SKM-1 (cell line): ENCODE measurements at regions not wholly inside any gene's neighbourhood (a gene's known extent, or its start where the extent isn't known, plus 50 kb on each side); places are given as distances from the start of the nearest gene placed in this dataset.

Experiments used
- DNase-seq: peaks from one replicate; lab custom pipeline; 2025; ENCODE audit not compliant: unreplicated experiment; lab: John Stamatoyannopoulos, UW

GRCh38 chr6:23003671-23004467 lies 434.5 kb downstream of the HDGFL1 start:
- DNase-seq: no peak

- no peak for DNase-seq
Measured at GRCh38 chr6:23006656-23007055, 437.3 kb downstream of the HDGFL1 start.

GRCh38 chr6:23011615-23012014 lies 442.2 kb downstream of the HDGFL1 start:
- no peak for DNase-seq

GRCh38 chr6:23013776-23014175 lies 444.4 kb downstream of the HDGFL1 start:
- DNase-seq: no peak

- DNase-seq: no peak
Measured at GRCh38 chr6:23016696-23017095, 447.3 kb downstream of the HDGFL1 start.

- DNase-seq: no peak
Measured at GRCh38 chr6:23021487-23021886, 452.1 kb downstream of the HDGFL1 start.

GRCh38 chr6:23027281-23027680 lies 457.9 kb downstream of the HDGFL1 start:
- DNase-seq: no peak

- DNase-seq: no peak
Measured at GRCh38 chr6:23031986-23032385, 462.6 kb downstream of the HDGFL1 start.

- DNase-seq: no peak
Measured at GRCh38 chr6:23034926-23035325, 465.6 kb downstream of the HDGFL1 start.

- DNase-seq: no peak
Measured at GRCh38 chr6:23036406-23036983, 467.1 kb downstream of the HDGFL1 start.

- DNase-seq: no peak
Measured at GRCh38 chr6:23040899-23041298, 471.5 kb downstream of the HDGFL1 start.

GRCh38 chr6:23045280-23045679 lies 475.9 kb downstream of the HDGFL1 start:
- DNase-seq: no peak

- no peak for DNase-seq
Measured at GRCh38 chr6:23055523-23055922, 486.2 kb downstream of the HDGFL1 start.

- DNase-seq: no peak
Measured at GRCh38 chr6:23073821-23074220, 504.5 kb downstream of the HDGFL1 start.

GRCh38 chr6:23077772-23078171 lies 508.4 kb downstream of the HDGFL1 start:
- no peak for DNase-seq

GRCh38 chr6:23081701-23082100 lies 512.3 kb downstream of the HDGFL1 start:
- DNase-seq: no peak

- no peak for DNase-seq
Measured at GRCh38 chr6:23086100-23086499, 516.7 kb downstream of the HDGFL1 start.

- no peak for DNase-seq
Measured at GRCh38 chr6:23087471-23087870, 518.1 kb downstream of the HDGFL1 start.

- DNase-seq: no peak
Measured at GRCh38 chr6:23088761-23089160, 519.4 kb downstream of the HDGFL1 start.

GRCh38 chr6:23089981-23090380 lies 520.6 kb downstream of the HDGFL1 start:
- DNase-seq: no peak

- DNase-seq: no peak
Measured at GRCh38 chr6:23091795-23092194, 522.4 kb downstream of the HDGFL1 start.

- DNase-seq: no peak
Measured at GRCh38 chr6:23096876-23097275, 527.5 kb downstream of the HDGFL1 start.

GRCh38 chr6:23097566-23097965 lies 528.2 kb downstream of the HDGFL1 start:
- no peak for DNase-seq
